Thyroid gland (tissue), 4 donors: ENCODE measurements at regions not wholly inside any gene's neighbourhood (a gene's known extent, or its start where the extent isn't known, plus 50 kb on each side); places are given as distances from the start of the nearest gene placed in this dataset.

Source experiments
- DNase-seq, 2 donors: peaks; one replicate each; pipeline ENCODE4 v3.0.0-alpha.2; 2019
- H3K27ac ChIP-seq, 3 donors: fragments of 200-600 bp; sonication (generic); 1 replicate in 2 of 3; 2 replicates in 1 of 3; pipeline ENCODE4 v1.5.1; 2016 to 2019; ENCODE audit warnings: mild to moderate bottlenecking in 1 of 3, moderate library complexity in 1 of 3
- H3K27me3 ChIP-seq: fragments of 200-600 bp; sonication (generic); one replicate; pipeline ENCODE4 v1.5.1; 2019
- H3K36me3 ChIP-seq, 2 donors: fragments of 200-600 bp; sonication (generic); one replicate each; pipeline ENCODE4 v1.5.1; 2016 to 2019
- H3K4me1 ChIP-seq, 2 donors: fragments of 200-600 bp; sonication (generic); one replicate each; pipeline ENCODE4 v1.5.1; 2017 to 2019
- H3K4me3 ChIP-seq, 3 donors: fragments of 200-600 bp; sonication (generic); replicated peaks in 1 of 3; 1 replicate in 2 of 3; 2 replicates in 1 of 3; pipeline ENCODE4 v1.5.1; 2016; ENCODE audit warnings: mild to moderate bottlenecking in 1 of 3
- H3K9me3 ChIP-seq: fragments of 200-600 bp; sonication (generic); one replicate; pipeline ENCODE4 v1.5.1; 2017
- POLR2A ChIP-seq, 2 donors: fragments of 450-650 bp; IDR thresholded peaks; one replicate each; pipeline ENCODE4 v1.6.1; 2017; ENCODE audit warnings: antibody characterized with exemption in 2 of 2, mild to moderate bottlenecking in 2 of 2, moderate library complexity in 1 of 2
- WGBS, 2 donors: methylation state at CpG; one replicate each; pipeline ENCODE4 v1.1.5; 2017; 5-methylcytosine and 5-hydroxymethylcytosine counted together
- intact Hi-C: fragments of 100-400 bp; cut with DNase I; formaldehyde crosslinking; loops from one replicate; pipeline ENCODE4 v1.15.1; 2023
- TF ChIP-seq, protein P1 (sequence below), 6 experiments: fragments of 200-600 bp in 3 of 6; fragments of 450-650 bp in 3 of 6; sonication (generic) in 3 of 6; IDR thresholded peaks; one replicate each; pipeline ENCODE4 v1.5.1; 2016 to 2019; ENCODE audit warnings: antibody characterized with exemption in 6 of 6, mild to moderate bottlenecking in 2 of 6, inconsistent platforms in 1 of 6, moderate library complexity in 1 of 6

DNA sequence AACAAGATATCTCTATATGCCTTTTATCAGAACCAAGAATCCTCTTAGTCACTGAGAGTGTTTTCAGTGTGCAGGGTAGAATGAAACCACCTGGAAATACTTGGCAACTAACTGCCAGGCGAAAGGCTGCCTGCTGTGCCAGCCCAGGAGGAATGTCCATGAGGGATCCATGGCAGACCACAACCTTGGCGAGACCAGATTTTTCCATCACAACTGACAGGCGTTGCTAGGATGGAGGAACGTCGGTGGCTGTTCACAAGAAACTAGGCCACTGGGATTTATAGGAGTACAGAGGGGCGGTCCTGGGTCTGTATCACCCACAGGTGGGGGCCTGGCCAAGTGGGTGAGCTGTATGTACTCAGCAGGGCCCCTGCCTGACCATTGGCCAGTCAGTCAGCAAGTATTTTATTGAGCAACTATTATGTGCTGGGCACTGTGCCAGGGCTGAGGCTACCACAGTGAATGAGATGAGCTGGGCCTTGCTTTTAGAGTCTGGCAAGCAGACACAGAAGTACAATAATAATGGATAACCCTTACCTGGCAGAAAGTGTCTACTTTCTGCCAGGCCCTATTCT lies 199.4 kb downstream of the FOXD2 start:
- no peaks in the 10 kb centered on the region for H3K4me1 ChIP-seq
- 78 to 94% methylated on average over 5 to 6 of the region's 6 CpGs for WGBS, 2 donors
- no peaks in the 10 kb centered on the region for H3K9me3 ChIP-seq
- no peaks in the 10 kb centered on the region for H3K36me3 ChIP-seq
- TF ChIP-seq, protein P1, sequence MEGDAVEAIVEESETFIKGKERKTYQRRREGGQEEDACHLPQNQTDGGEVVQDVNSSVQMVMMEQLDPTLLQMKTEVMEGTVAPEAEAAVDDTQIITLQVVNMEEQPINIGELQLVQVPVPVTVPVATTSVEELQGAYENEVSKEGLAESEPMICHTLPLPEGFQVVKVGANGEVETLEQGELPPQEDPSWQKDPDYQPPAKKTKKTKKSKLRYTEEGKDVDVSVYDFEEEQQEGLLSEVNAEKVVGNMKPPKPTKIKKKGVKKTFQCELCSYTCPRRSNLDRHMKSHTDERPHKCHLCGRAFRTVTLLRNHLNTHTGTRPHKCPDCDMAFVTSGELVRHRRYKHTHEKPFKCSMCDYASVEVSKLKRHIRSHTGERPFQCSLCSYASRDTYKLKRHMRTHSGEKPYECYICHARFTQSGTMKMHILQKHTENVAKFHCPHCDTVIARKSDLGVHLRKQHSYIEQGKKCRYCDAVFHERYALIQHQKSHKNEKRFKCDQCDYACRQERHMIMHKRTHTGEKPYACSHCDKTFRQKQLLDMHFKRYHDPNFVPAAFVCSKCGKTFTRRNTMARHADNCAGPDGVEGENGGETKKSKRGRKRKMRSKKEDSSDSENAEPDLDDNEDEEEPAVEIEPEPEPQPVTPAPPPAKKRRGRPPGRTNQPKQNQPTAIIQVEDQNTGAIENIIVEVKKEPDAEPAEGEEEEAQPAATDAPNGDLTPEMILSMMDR (IDR thresholded peaks at IDR 0.05), result no peak
- TF ChIP-seq POLR2A (IDR thresholded peaks at IDR 0.05), result no peak
- intact Hi-C loops, result no loop called here
- H3K27ac ChIP-seq, result no peak overlapping the region
- no peak for DNase-seq
- H3K4me3 ChIP-seq, result no peak overlapping the region
- H3K27me3 ChIP-seq, result no peaks in the 10 kb centered on the region

DNA sequence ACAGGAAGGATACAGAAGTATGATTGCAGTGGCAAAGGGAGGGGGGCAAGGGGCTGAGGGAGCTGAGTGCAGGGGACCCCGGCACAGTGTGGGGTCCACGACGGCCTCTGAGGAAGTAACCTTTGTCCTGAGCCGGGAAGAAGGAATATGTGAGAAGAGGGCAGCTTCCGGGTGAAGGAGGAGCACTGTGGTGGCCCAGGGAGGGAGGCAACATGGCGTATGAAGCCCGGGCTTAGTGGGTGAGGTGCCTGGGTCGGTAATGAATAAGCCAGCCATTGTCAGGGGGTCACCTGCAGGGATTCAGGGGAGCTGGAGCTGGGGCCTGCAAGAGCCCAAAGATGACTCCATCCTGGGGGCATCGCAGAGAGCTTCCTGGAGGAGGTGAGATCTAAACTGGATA lies 200.4 kb downstream of the FOXD2 start:
- TF ChIP-seq POLR2A (IDR thresholded peaks at IDR 0.05), result no peak
- TF ChIP-seq, protein P1 (IDR thresholded peaks at IDR 0.05), result no peak
- H3K36me3 ChIP-seq, result no peaks in the 10 kb centered on the region
- intact Hi-C loops, result no loop called here
- no peak overlapping the region for H3K4me3 ChIP-seq
- no peaks in the 10 kb centered on the region for H3K9me3 ChIP-seq
- no peaks in the 10 kb centered on the region for H3K27me3 ChIP-seq
- DNase-seq, result no peak
- 72 to 83% methylated on average over 9 of the region's 9 CpGs for WGBS, 2 donors
- no peak overlapping the region for H3K27ac ChIP-seq
- H3K4me1 ChIP-seq, result no peaks in the 10 kb centered on the region

DNA sequence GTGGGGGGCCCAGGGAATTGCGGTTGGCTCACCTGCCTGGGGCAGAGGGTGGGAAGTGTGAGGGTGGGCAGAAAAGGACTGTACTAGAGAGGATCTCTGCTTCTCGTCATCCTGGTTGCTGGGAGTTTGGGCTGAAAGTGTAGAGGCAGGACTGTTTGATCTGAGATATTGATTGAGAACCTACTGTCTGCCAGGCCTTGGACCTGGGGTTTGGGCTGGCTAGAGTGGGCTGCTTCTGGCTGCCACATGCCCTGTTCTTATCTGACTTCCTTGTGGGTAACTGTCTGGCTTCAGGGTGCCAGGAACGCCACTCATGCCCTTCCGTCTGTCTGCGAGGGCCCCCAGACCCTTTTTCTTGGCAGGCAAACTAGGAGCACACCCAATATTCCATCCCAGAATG lies 200.9 kb downstream of the FOXD2 start:
- 87 to 93% methylated on average over 5 of the region's 5 CpGs for WGBS, 2 donors
- no peak overlapping the region for H3K4me3 ChIP-seq
- H3K4me1 ChIP-seq, result no peaks in the 10 kb centered on the region
- no peak for DNase-seq
- H3K36me3 ChIP-seq, result no peaks in the 10 kb centered on the region
- TF ChIP-seq, protein P1 (IDR thresholded peaks at IDR 0.05), result no peak
- no peak for TF ChIP-seq POLR2A (IDR thresholded peaks at IDR 0.05)
- H3K27me3 ChIP-seq, result no peaks in the 10 kb centered on the region
- no peaks in the 10 kb centered on the region for H3K9me3 ChIP-seq
- no peak overlapping the region for H3K27ac ChIP-seq
- intact Hi-C loops, result no loop called here

DNA sequence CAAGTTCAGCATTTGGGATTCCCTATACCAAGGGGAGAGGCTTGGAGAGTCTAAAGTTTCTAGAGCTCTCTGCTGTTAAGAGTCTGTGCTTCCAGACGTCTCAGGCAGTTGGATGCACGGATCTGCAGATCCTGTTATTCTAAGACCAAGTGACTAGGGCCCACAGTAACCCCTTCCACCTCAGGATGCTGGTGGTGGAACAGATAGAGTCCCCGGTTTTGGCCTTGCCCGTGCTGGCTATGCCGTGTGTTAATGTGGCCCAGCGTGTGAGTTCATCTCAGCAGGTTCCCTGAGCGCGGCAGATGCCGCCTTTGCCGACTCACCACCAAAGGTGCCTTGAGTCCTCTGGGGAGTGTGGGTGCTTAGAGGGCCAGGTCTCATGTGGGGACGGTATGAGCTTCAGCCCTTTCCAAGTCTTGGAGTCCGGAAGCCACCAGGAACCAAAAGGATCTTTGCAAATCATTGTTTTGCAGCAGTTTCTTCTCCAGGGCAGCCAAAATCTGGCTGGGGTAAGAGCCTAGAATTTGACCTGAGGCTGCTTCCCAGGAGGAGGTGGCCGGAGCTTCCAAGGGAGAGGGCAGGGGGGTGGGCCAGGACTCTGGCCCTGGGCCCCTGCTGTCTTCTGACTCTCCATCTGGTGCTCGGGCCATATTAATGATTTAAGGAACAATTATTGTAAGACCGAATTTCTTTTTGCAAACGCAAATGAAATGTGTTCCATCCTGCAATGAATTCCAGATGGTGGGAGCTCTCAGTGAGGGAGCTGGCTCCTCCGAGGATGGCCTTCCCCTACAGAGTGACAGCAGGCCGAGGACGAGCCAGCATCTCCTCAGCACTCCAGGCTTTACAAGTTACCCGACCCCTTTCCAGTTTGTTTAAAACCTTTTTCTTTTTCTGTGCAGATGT lies 205.7 kb downstream of the FOXD2 start:
- no peaks in the 10 kb centered on the region for H3K36me3 ChIP-seq
- intact Hi-C loops, result no loop called here
- no peaks in the 10 kb centered on the region for H3K9me3 ChIP-seq
- H3K27ac ChIP-seq, result no peak overlapping the region
- no peaks in the 10 kb centered on the region for H3K4me1 ChIP-seq
- 69% methylated on average over 17 to 20 of the region's 20 CpGs for WGBS, 2 donors
- no peak overlapping the region for H3K4me3 ChIP-seq
- no peaks in the 10 kb centered on the region for H3K27me3 ChIP-seq
- no peak for DNase-seq
- TF ChIP-seq POLR2A (IDR thresholded peaks at IDR 0.05), result no peak
- TF ChIP-seq, protein P1 (IDR thresholded peaks at IDR 0.05), result no peak

DNA sequence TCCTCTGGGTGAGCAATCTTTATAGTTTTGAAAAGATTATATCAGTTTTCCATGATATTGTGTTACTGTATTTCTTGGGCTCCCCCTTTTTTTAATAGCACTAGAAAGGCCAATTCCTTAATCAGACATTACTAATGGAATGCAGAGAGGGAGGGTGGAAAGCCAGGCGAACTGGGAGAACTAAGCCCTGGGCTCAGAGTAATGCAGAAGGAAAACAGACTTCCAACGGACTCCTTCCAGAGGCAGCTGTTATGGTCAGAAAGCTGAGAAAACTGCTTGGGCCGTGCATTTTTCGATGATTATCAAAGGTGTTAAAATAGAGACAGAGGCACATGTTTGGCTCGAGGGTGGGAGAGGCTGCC lies 206.3 kb downstream of the FOXD2 start:
- Histone ChIP-seq H3K27me3 (no peaks in the 10 kb centered on the region), H3K4me3 (no peak overlapping the region), H3K9me3 (no peaks in the 10 kb centered on the region), H3K4me1 (no peaks in the 10 kb centered on the region), H3K27ac (no peak overlapping the region), H3K36me3 (no peaks in the 10 kb centered on the region)
- DNase-seq, result no peak
- WGBS, 2 donors, result 78 to 84% methylated on average over 5 of the region's 5 CpGs
- TF ChIP-seq, protein P1 (IDR thresholded peaks at IDR 0.05), result no peak
- no peak for TF ChIP-seq POLR2A (IDR thresholded peaks at IDR 0.05)
- intact Hi-C loops, result no loop called here
